HCT116 (cell line): ENCODE measurements at regions not wholly inside any gene's neighbourhood (a gene's known extent, or its start where the extent isn't known, plus 50 kb on each side); places are given as distances from the start of the nearest gene placed in this dataset.

Experiments used
- CEBPB ChIP-seq: IDR thresholded peaks from 2 replicates; pipeline ENCODE4 v1.6.1; 2012; ENCODE audit warnings: low read depth
- EGR1 ChIP-seq: IDR thresholded peaks from 2 replicates; pipeline ENCODE4 v1.6.1; 2012; ENCODE audit warnings: low read depth
- ELF1 ChIP-seq: IDR thresholded peaks from 2 replicates; pipeline ENCODE4 v1.6.1; 2012; ENCODE audit warnings: low read depth, borderline replicate concordance
- EZH2 ChIP-seq: fragments of 200-600 bp; sonication (generic); IDR thresholded peaks from 2 replicates; pipeline ENCODE4 v1.6.1; 2017; ENCODE audit warnings: antibody characterized with exemption, mixed run types
- FOSL1 ChIP-seq: IDR thresholded peaks from 2 replicates; pipeline ENCODE4 v1.6.1; 2012; ENCODE audit warnings: low read depth
- MAX ChIP-seq: IDR thresholded peaks from 2 replicates; pipeline ENCODE4 v1.6.1; 2012
- POLR2A ChIP-seq: IDR thresholded peaks from 2 replicates; pipeline ENCODE4 v1.7.0; 2011; ENCODE audit warnings: borderline replicate concordance; ENCODE audit not compliant: insufficient read depth, insufficient read length; ENCODE audit errors: extremely low read depth
- POLR2AphosphoS5 ChIP-seq: IDR thresholded peaks from 2 replicates; pipeline ENCODE4 v1.6.1; 2011; ENCODE audit warnings: mild to moderate bottlenecking, low read depth, low read length, moderate library complexity
- TF ChIP-seq, protein P1 (sequence below), 3 experiments: fragments of 200-600 bp in 1 of 3; sonication (generic) in 1 of 3; IDR thresholded peaks in 2 of 3; conservative IDR thresholded peaks in 1 of 3; 2 replicates each; pipeline ENCODE4 v1.5.1; 2012 to 2017; ENCODE audit warnings: low read depth in 2 of 3, low read length in 2 of 3, antibody characterized with exemption in 1 of 3, borderline replicate concordance in 1 of 3, control low read depth in 1 of 3, mild to moderate bottlenecking in 1 of 3, mixed read lengths in 1 of 3, mixed run types in 1 of 3, moderate library complexity in 1 of 3; ENCODE audit not compliant: insufficient read depth in 1 of 3

- TF ChIP-seq, protein P1, sequence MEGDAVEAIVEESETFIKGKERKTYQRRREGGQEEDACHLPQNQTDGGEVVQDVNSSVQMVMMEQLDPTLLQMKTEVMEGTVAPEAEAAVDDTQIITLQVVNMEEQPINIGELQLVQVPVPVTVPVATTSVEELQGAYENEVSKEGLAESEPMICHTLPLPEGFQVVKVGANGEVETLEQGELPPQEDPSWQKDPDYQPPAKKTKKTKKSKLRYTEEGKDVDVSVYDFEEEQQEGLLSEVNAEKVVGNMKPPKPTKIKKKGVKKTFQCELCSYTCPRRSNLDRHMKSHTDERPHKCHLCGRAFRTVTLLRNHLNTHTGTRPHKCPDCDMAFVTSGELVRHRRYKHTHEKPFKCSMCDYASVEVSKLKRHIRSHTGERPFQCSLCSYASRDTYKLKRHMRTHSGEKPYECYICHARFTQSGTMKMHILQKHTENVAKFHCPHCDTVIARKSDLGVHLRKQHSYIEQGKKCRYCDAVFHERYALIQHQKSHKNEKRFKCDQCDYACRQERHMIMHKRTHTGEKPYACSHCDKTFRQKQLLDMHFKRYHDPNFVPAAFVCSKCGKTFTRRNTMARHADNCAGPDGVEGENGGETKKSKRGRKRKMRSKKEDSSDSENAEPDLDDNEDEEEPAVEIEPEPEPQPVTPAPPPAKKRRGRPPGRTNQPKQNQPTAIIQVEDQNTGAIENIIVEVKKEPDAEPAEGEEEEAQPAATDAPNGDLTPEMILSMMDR (IDR thresholded peaks at IDR 0.05 in 2 of 3, conservative IDR thresholded peaks at IDR 0.05 in 1 of 3; ENCODE audit: borderline replicate concordance in 1 of 3, insufficient read depth in 1 of 3, low read depth in 2 of 3, low read length in 2 of 3): no peak
- TF ChIP-seq CEBPB (no peak), POLR2A (no peak), MAX (no peak), EGR1 (no peak), EZH2 (no peak), POLR2AphosphoS5 (no peak), ELF1 (no peak), FOSL1 (no peak)
Measured at GRCh38 chr18:42632801-42633200, 482.7 kb downstream of the RIT2 start.
